ENCODE measurements at regions not wholly inside any gene's neighbourhood (a gene's known extent, or its start where the extent isn't known, plus 50 kb on each side); places are given as distances from the start of the nearest gene placed in this dataset.

GRCh38 chr22:48754611-48755058 is 1073.0 kb downstream of the BRD1 start:
- Histone ChIP-seq H3K9me3 (ENCODE audit: control insufficient read depth in 2 of 2, low read length in 2 of 2) (peaks cover 0 to 3% of the 10 kb centered on the region in 2 donors), H3K27me3 (ENCODE audit: control insufficient read depth in 1 of 2, insufficient read depth in 2 of 2, low read length in 2 of 2) (peaks cover 0 to 2% of the 10 kb centered on the region in 2 donors), H3K4me3 (ENCODE audit: low read length in 2 of 2) (no peak overlapping the region), H3K36me3 (ENCODE audit: control insufficient read depth in 2 of 2, insufficient read depth in 2 of 2, low read length in 2 of 2) (no peaks in the 10 kb centered on the region), H3K27ac (ENCODE audit: low read length) (no peak overlapping the region), H3K9ac (ENCODE audit: low read length in 2 of 2) (no peak overlapping the region), H3K4me1 (ENCODE audit: control insufficient read depth, insufficient read depth, low read length) (no peaks in the 10 kb centered on the region)

- Histone ChIP-seq H3K27me3 (ENCODE audit: control insufficient read depth in 1 of 2, insufficient read depth in 2 of 2, low read length in 2 of 2) (peaks cover 0 to 2% of the 10 kb centered on the region in 2 donors), H3K9ac (ENCODE audit: low read length in 2 of 2) (no peak overlapping the region), H3K36me3 (ENCODE audit: control insufficient read depth in 2 of 2, insufficient read depth in 2 of 2, low read length in 2 of 2) (no peaks in the 10 kb centered on the region), H3K4me3 (ENCODE audit: low read length in 2 of 2) (no peak overlapping the region), H3K4me1 (ENCODE audit: control insufficient read depth, insufficient read depth, low read length) (no peaks in the 10 kb centered on the region), H3K9me3 (ENCODE audit: control insufficient read depth in 2 of 2, low read length in 2 of 2) (peaks cover 0 to 3% of the 10 kb centered on the region in 2 donors), H3K27ac (ENCODE audit: low read length) (no peak overlapping the region)
These were observed 1073.7 kb downstream of the BRD1 start for GRCh38 chr22:48753752-48754517.

- H3K27me3 ChIP-seq (ENCODE audit: control insufficient read depth in 1 of 2, insufficient read depth in 2 of 2, low read length in 2 of 2): peaks cover 0 to 2% of the 10 kb centered on the region in 2 donors
These were observed 1074.3 kb downstream of the BRD1 start for GRCh38 chr22:48753381-48753730.

GRCh38 chr22:48752451-48753380 is 1075.0 kb downstream of the BRD1 start:
- no peaks in the 10 kb centered on the region for H3K4me1 ChIP-seq (ENCODE audit: control insufficient read depth, insufficient read depth, low read length)

More at GRCh38 chr22:48753381-48753730, 1074.3 kb downstream of the BRD1 start:
- Histone ChIP-seq H3K9ac (ENCODE audit: low read length in 2 of 2) (no peak overlapping the region), H3K27ac (ENCODE audit: low read length) (no peak overlapping the region), H3K36me3 (ENCODE audit: control insufficient read depth in 2 of 2, insufficient read depth in 2 of 2, low read length in 2 of 2) (no peaks in the 10 kb centered on the region), H3K9me3 (ENCODE audit: control insufficient read depth in 2 of 2, low read length in 2 of 2) (peaks cover 0 to 3% of the 10 kb centered on the region in 2 donors), H3K4me3 (ENCODE audit: low read length in 2 of 2) (no peak overlapping the region), H3K4me1 (ENCODE audit: control insufficient read depth, insufficient read depth, low read length) (no peaks in the 10 kb centered on the region)

GRCh38 chr22:48751539-48752437 is 1075.9 kb downstream of the BRD1 start:
- Histone ChIP-seq H3K36me3 (ENCODE audit: control insufficient read depth in 2 of 2, insufficient read depth in 2 of 2, low read length in 2 of 2) (no peaks in the 10 kb centered on the region), H3K4me1 (ENCODE audit: control insufficient read depth, insufficient read depth, low read length) (no peaks in the 10 kb centered on the region), H3K9me3 (ENCODE audit: control insufficient read depth in 2 of 2, low read length in 2 of 2) (peaks cover 0 to 3% of the 10 kb centered on the region in 2 donors), H3K27me3 (ENCODE audit: control insufficient read depth in 1 of 2, insufficient read depth in 2 of 2, low read length in 2 of 2) (no peaks in the 10 kb centered on the region), H3K27ac (ENCODE audit: low read length) (no peak overlapping the region), H3K9ac (ENCODE audit: low read length in 2 of 2) (no peak overlapping the region), H3K4me3 (ENCODE audit: low read length in 2 of 2) (no peak overlapping the region)

More at GRCh38 chr22:48752451-48753380, 1075.0 kb downstream of the BRD1 start:
- H3K9ac ChIP-seq (ENCODE audit: low read length in 2 of 2): no peak overlapping the region
- H3K36me3 ChIP-seq (ENCODE audit: control insufficient read depth in 2 of 2, insufficient read depth in 2 of 2, low read length in 2 of 2): no peaks in the 10 kb centered on the region
- peaks cover 0 to 3% of the 10 kb centered on the region in 2 donors for H3K9me3 ChIP-seq (ENCODE audit: control insufficient read depth in 2 of 2, low read length in 2 of 2)
- H3K4me3 ChIP-seq (ENCODE audit: low read length in 2 of 2): no peak overlapping the region
- no peak overlapping the region for H3K27ac ChIP-seq (ENCODE audit: low read length)
- no peaks in the 10 kb centered on the region for H3K27me3 ChIP-seq (ENCODE audit: control insufficient read depth in 1 of 2, insufficient read depth in 2 of 2, low read length in 2 of 2)

- Histone ChIP-seq H3K9ac (ENCODE audit: low read length in 2 of 2) (no peak overlapping the region), H3K4me1 (ENCODE audit: control insufficient read depth, insufficient read depth, low read length) (no peaks in the 10 kb centered on the region), H3K4me3 (ENCODE audit: low read length in 2 of 2) (no peak overlapping the region), H3K27ac (ENCODE audit: low read length) (no peak overlapping the region), H3K27me3 (ENCODE audit: control insufficient read depth in 1 of 2, insufficient read depth in 2 of 2, low read length in 2 of 2) (no peaks in the 10 kb centered on the region), H3K36me3 (ENCODE audit: control insufficient read depth in 2 of 2, insufficient read depth in 2 of 2, low read length in 2 of 2) (no peaks in the 10 kb centered on the region), H3K9me3 (ENCODE audit: control insufficient read depth in 2 of 2, low read length in 2 of 2) (peaks cover 0 to 3% of the 10 kb centered on the region in 2 donors)
These were observed 1076.7 kb downstream of the BRD1 start for GRCh38 chr22:48750826-48751440.

GRCh38 chr22:48750282-48750681 is 1077.4 kb downstream of the BRD1 start:
- Histone ChIP-seq H3K27ac (ENCODE audit: low read length) (no peak overlapping the region), H3K9ac (ENCODE audit: low read length in 2 of 2) (no peak overlapping the region), H3K4me3 (ENCODE audit: low read length in 2 of 2) (no peak overlapping the region), H3K4me1 (ENCODE audit: control insufficient read depth, insufficient read depth, low read length) (no peaks in the 10 kb centered on the region), H3K9me3 (ENCODE audit: control insufficient read depth in 2 of 2, low read length in 2 of 2) (peaks cover 0 to 3% of the 10 kb centered on the region in 2 donors), H3K27me3 (ENCODE audit: control insufficient read depth in 1 of 2, insufficient read depth in 2 of 2, low read length in 2 of 2) (no peaks in the 10 kb centered on the region), H3K36me3 (ENCODE audit: control insufficient read depth in 2 of 2, insufficient read depth in 2 of 2, low read length in 2 of 2) (no peaks in the 10 kb centered on the region)

- Histone ChIP-seq H3K36me3 (ENCODE audit: control insufficient read depth in 2 of 2, insufficient read depth in 2 of 2, low read length in 2 of 2) (no peaks in the 10 kb centered on the region), H3K9me3 (ENCODE audit: control insufficient read depth in 2 of 2, low read length in 2 of 2) (peaks cover 0 to 3% of the 10 kb centered on the region in 2 donors), H3K4me1 (ENCODE audit: control insufficient read depth, insufficient read depth, low read length) (no peaks in the 10 kb centered on the region), H3K27ac (ENCODE audit: low read length) (no peak overlapping the region), H3K9ac (ENCODE audit: low read length in 2 of 2) (no peak overlapping the region), H3K27me3 (ENCODE audit: control insufficient read depth in 1 of 2, insufficient read depth in 2 of 2, low read length in 2 of 2) (no peaks in the 10 kb centered on the region), H3K4me3 (ENCODE audit: low read length in 2 of 2) (no peak overlapping the region)
These were observed 1078.0 kb downstream of the BRD1 start for GRCh38 chr22:48749555-48750227.

GRCh38 chr22:48748860-48749554 is 1078.7 kb downstream of the BRD1 start:
- Histone ChIP-seq H3K27ac (ENCODE audit: low read length) (no peak overlapping the region), H3K4me1 (ENCODE audit: control insufficient read depth, insufficient read depth, low read length) (no peaks in the 10 kb centered on the region), H3K36me3 (ENCODE audit: control insufficient read depth in 2 of 2, insufficient read depth in 2 of 2, low read length in 2 of 2) (no peaks in the 10 kb centered on the region), H3K9me3 (ENCODE audit: control insufficient read depth in 2 of 2, low read length in 2 of 2) (no peaks in the 10 kb centered on the region), H3K9ac (ENCODE audit: low read length in 2 of 2) (no peak overlapping the region), H3K4me3 (ENCODE audit: low read length in 2 of 2) (no peak overlapping the region), H3K27me3 (ENCODE audit: control insufficient read depth in 1 of 2, insufficient read depth in 2 of 2, low read length in 2 of 2) (no peaks in the 10 kb centered on the region)

Data from stomach smooth muscle (tissue), 2 donors.